Endothelial cell of umbilical vein (primary cell): ENCODE measurements at regions not wholly inside any gene's neighbourhood (a gene's known extent, or its start where the extent isn't known, plus 50 kb on each side); places are given as distances from the start of the nearest gene placed in this dataset.

Experiments used
- BruUV-seq: library from RNA; stranded (reverse); fragments of 400-500 nt; replicated peaks from 2 replicates; lab custom pipeline; 2021; lab: Mats Ljungman, UMichigan
- CTCF ChIA-PET: fragments of 300-600, 350-600 bp; sonication (Branson Sonifier 250); formaldehyde crosslinking; loops from one replicate; lab custom pipeline; 2021; ENCODE audit warnings: antibody characterized with exemption, inconsistent platforms; lab: Charles Lee
- POLR2A ChIA-PET: fragments of 300-600, 350-600 bp; sonication (Branson Sonifier 250); formaldehyde crosslinking; loops from one replicate; lab custom pipeline; 2021; ENCODE audit warnings: antibody characterized with exemption, inconsistent platforms; lab: Charles Lee
- DNase-seq: peaks from one replicate; pipeline ENCODE4 v3.0.0-alpha.2; 2011; ENCODE audit warnings: low read depth, low spot score
- FAIRE-seq: peaks from 2 replicates; lab custom pipeline; 2011; peaks lifted over from hg19 to GRCh38; lab: Jason Lieb, UNC
- H2AFZ ChIP-seq: 2 replicates; pipeline ENCODE4 v1.6.0; 2012; ENCODE audit warnings: low read depth, low read length, control low read depth, inconsistent platforms
- H3K27ac ChIP-seq: 2 replicates; pipeline ENCODE4 v1.5.1; 2011; ENCODE audit warnings: low read depth, mild to moderate bottlenecking, control low read depth, low read length, moderate library complexity; ENCODE audit not compliant: insufficient read depth
- H3K27me3 ChIP-seq, 2 experiments: 2 replicates each; pipeline versions ENCODE4 v1.6.0 to v1.6.1; 2011; ENCODE audit warnings: low read length in 2 of 2, mixed read lengths in 1 of 2; ENCODE audit not compliant: control insufficient read depth in 2 of 2, insufficient read depth in 2 of 2
- H3K36me3 ChIP-seq, 2 experiments: 2 replicates in 1 of 2; 3 replicates in 1 of 2; pipeline ENCODE4 v1.5.1; 2011; ENCODE audit warnings: low read length in 2 of 2, mild to moderate bottlenecking in 1 of 2, moderate library complexity in 1 of 2; ENCODE audit not compliant: control insufficient read depth in 2 of 2, insufficient read depth in 2 of 2; ENCODE audit errors: extremely low read depth in 1 of 2
- H3K4me1 ChIP-seq: 3 replicates; pipeline ENCODE4 v1.5.1; 2011; ENCODE audit warnings: mild to moderate bottlenecking, low read length; ENCODE audit not compliant: control insufficient read depth, insufficient read depth; ENCODE audit errors: extremely low read depth
- H3K4me2 ChIP-seq: 2 replicates; pipeline ENCODE4 v1.6.1; 2011; ENCODE audit warnings: low read length, control low read depth, mixed read lengths; ENCODE audit not compliant: insufficient read depth
- H3K4me3 ChIP-seq, 3 experiments: fragments of 200-600 bp in 1 of 3; sonication (generic), shearing (Covaris generic) in 1 of 3; replicated peaks in 1 of 3; 2 replicates each; pipeline ENCODE4 v1.5.1; 2011 to 2016; ENCODE audit warnings: control low read depth in 3 of 3, low read length in 3 of 3, mild to moderate bottlenecking in 2 of 3, inconsistent platforms in 1 of 3, low read depth in 1 of 3, moderate library complexity in 1 of 3; ENCODE audit not compliant: insufficient read depth in 1 of 3
- H3K79me2 ChIP-seq: 2 replicates; pipeline ENCODE4 v1.6.0; 2012; ENCODE audit warnings: low read length, inconsistent platforms; ENCODE audit not compliant: control insufficient read depth, insufficient read depth
- H3K9ac ChIP-seq: replicated peaks from 2 replicates; pipeline ENCODE3; 2011; ENCODE audit warnings: low read length, control low read depth; ENCODE audit not compliant: insufficient read depth; ENCODE audit errors: extremely low read depth
- H3K9me1 ChIP-seq: replicated peaks from 3 replicates; pipeline ENCODE4 v1.6.0; 2011; ENCODE audit warnings: mild to moderate bottlenecking, low read length; ENCODE audit not compliant: control insufficient read depth, insufficient read depth; ENCODE audit errors: extremely low read depth
- H3K9me3 ChIP-seq: replicated peaks from 2 replicates; pipeline ENCODE4 v1.5.1; 2012; ENCODE audit warnings: low read length, inconsistent platforms; ENCODE audit not compliant: control insufficient read depth, insufficient read depth
- H4K20me1 ChIP-seq: replicated peaks from 2 replicates; pipeline ENCODE3; 2011; ENCODE audit warnings: mild to moderate bottlenecking, low read length; ENCODE audit not compliant: control insufficient read depth, insufficient read depth; ENCODE audit errors: extremely low read depth
- EZH2 ChIP-seq: IDR thresholded peaks from 2 replicates; pipeline ENCODE4 v1.6.1; 2012; ENCODE audit warnings: borderline replicate concordance, low read depth, mild to moderate bottlenecking, moderate library complexity, low read length, inconsistent platforms; ENCODE audit not compliant: severe bottlenecking
- FOS ChIP-seq: IDR thresholded peaks from 2 replicates; pipeline ENCODE4 v1.6.1; 2011; ENCODE audit warnings: mild to moderate bottlenecking, low read length, moderate library complexity, borderline replicate concordance; ENCODE audit not compliant: insufficient read depth
- GATA2 ChIP-seq: IDR thresholded peaks from 2 replicates; pipeline ENCODE4 v1.7.0; 2011; ENCODE audit warnings: low read depth, mild to moderate bottlenecking, moderate library complexity, mixed read lengths, low read length; ENCODE audit not compliant: insufficient read length, insufficient read depth
- JUN ChIP-seq: IDR thresholded peaks from 2 replicates; pipeline ENCODE4 v1.6.1; 2011; ENCODE audit warnings: borderline replicate concordance, low read depth; ENCODE audit not compliant: insufficient read length, insufficient read depth
- MYC ChIP-seq: IDR thresholded peaks from one replicate; pipeline ENCODE4 v1.6.1; 2011; ENCODE audit warnings: mild to moderate bottlenecking, low read depth, low read length
- POLR2A ChIP-seq: IDR thresholded peaks from 2 replicates; pipeline ENCODE4 v1.6.1; 2012; ENCODE audit warnings: low read depth, mild to moderate bottlenecking, control low read depth, low read length
- POLR2AphosphoS5 ChIP-seq: IDR thresholded peaks from 2 replicates; pipeline ENCODE4 v1.6.1; 2012; ENCODE audit warnings: low read depth, mild to moderate bottlenecking, control low read depth, low read length, moderate library complexity; ENCODE audit not compliant: insufficient read depth
- dilution Hi-C: fragments of 300-500 bp; cut with MboI; formaldehyde crosslinking; loops from one replicate; pipeline ENCODE4 v1.15.0; 2019; ENCODE audit warnings: low sequenced_read_pairs; ENCODE audit not compliant: extremely low pct_ligation_motif_present
- intact Hi-C: fragments of 100-400 bp; cut with micrococcal nuclease; formaldehyde crosslinking; loops from one replicate; pipeline ENCODE4 v1.10.0; 2022
- TF ChIP-seq, protein P1 (sequence below), 2 donors: IDR thresholded peaks; 1 replicate in 1 of 2; 2 replicates in 1 of 2; pipeline ENCODE4 v1.5.1; 2011; ENCODE audit warnings: low read length in 2 of 2, mild to moderate bottlenecking in 2 of 2, moderate library complexity in 2 of 2, control low read depth in 1 of 2, inconsistent platforms in 1 of 2, low read depth in 1 of 2; ENCODE audit not compliant: insufficient read depth in 1 of 2; ENCODE audit errors: extremely low read depth in 1 of 2
- TF ChIP-seq, protein P2 (sequence below): IDR thresholded peaks from 2 replicates; pipeline ENCODE4 v1.6.1; 2011; ENCODE audit not compliant: insufficient read depth, insufficient read length

DNA sequence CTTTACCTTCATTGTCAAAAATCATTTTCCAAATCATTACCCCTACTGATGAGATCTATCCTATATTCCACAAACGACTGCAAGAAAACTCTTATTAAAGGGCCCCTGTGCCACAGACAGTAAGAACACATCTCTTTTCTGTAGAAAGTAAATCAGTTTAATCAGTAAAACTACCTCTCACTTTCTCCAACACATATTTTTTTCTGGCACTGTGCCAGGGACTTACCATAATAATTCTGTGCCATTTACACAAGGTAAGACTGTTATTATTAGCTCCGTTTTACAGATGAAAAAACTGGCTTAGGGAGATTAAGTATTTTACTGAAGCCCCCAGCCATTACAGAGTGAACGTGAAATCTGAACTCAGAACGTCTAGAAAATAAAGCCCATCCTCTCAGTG, 587.0 kb upstream of the COX7C start:
- dilution Hi-C loops (no loop called here), intact Hi-C loops (no loop called here)
- Histone ChIP-seq H3K27ac (no peak overlapping the region), H3K9me1 (no peaks in the 10 kb centered on the region), H3K4me2 (no peak overlapping the region), H3K4me1 (no peaks in the 10 kb centered on the region), H4K20me1 (no peaks in the 10 kb centered on the region), H3K36me3 (no peaks in the 10 kb centered on the region), H3K4me3 (no peak overlapping the region), H3K9ac (no peak overlapping the region), H3K79me2 (no peaks in the 10 kb centered on the region), H3K9me3 (no peaks in the 10 kb centered on the region), H3K27me3 (no peaks in the 10 kb centered on the region), H2AFZ (no peak overlapping the region)
- CTCF ChIA-PET, result no interaction called here
- FAIRE-seq, result no peak
- POLR2A ChIA-PET, result no interaction called here
- BruUV-seq, result no TSS peak
- DNase-seq, result no peak
- TF ChIP-seq JUN (no peak), EZH2 (no peak), MYC (no peak), FOS (no peak), POLR2A (no peak), GATA2 (no peak), POLR2AphosphoS5 (no peak)
- TF ChIP-seq, protein P1, sequence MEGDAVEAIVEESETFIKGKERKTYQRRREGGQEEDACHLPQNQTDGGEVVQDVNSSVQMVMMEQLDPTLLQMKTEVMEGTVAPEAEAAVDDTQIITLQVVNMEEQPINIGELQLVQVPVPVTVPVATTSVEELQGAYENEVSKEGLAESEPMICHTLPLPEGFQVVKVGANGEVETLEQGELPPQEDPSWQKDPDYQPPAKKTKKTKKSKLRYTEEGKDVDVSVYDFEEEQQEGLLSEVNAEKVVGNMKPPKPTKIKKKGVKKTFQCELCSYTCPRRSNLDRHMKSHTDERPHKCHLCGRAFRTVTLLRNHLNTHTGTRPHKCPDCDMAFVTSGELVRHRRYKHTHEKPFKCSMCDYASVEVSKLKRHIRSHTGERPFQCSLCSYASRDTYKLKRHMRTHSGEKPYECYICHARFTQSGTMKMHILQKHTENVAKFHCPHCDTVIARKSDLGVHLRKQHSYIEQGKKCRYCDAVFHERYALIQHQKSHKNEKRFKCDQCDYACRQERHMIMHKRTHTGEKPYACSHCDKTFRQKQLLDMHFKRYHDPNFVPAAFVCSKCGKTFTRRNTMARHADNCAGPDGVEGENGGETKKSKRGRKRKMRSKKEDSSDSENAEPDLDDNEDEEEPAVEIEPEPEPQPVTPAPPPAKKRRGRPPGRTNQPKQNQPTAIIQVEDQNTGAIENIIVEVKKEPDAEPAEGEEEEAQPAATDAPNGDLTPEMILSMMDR (IDR thresholded peaks at IDR 0.05; ENCODE audit: extremely low read depth in 1 of 2, insufficient read depth in 1 of 2, low read depth in 1 of 2, low read length in 2 of 2), result no peak
- TF ChIP-seq, protein P2, sequence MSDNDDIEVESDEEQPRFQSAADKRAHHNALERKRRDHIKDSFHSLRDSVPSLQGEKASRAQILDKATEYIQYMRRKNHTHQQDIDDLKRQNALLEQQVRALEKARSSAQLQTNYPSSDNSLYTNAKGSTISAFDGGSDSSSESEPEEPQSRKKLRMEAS, result no peak
